GM19468 (cell line): ENCODE measurements at regions not wholly inside any gene's neighbourhood (a gene's known extent, or its start where the extent isn't known, plus 50 kb on each side); places are given as distances from the start of the nearest gene placed in this dataset.
"Not testable (repeated sequence)": the region's sequence is repeated elsewhere in the genome, so short reads cannot be mapped to it uniquely, and the experiment has no call there.

Experiments used
- ATAC-seq: cut with Tn5 transposase; IDR thresholded peaks from one replicate; pipeline ENCODE4 v1.9.1; 2021; ENCODE audit warnings: mild to moderate bottlenecking, moderate library complexity, moderate number of reproducible peaks; ENCODE audit not compliant: unreplicated experiment; ENCODE audit errors: extremely low read depth

GRCh38 chr1:181318022-181318857 lies 165.1 kb upstream of the CACNA1E start:
- no peak for ATAC-seq

- no peak for ATAC-seq
Measured at GRCh38 chr1:181318858-181319235, 164.5 kb upstream of the CACNA1E start.

- ATAC-seq = no peak
Measured at GRCh38 chr1:181319907-181320306, 163.4 kb upstream of the CACNA1E start.

GRCh38 chr1:181324797-181325616 lies 158.3 kb upstream of the CACNA1E start:
- no peak for ATAC-seq

GRCh38 chr1:181325765-181326164 lies 157.6 kb upstream of the CACNA1E start:
- not testable (repeated sequence) for ATAC-seq

GRCh38 chr1:181326348-181326747 lies 157.0 kb upstream of the CACNA1E start:
- ATAC-seq = no peak

- no peak for ATAC-seq
Measured at GRCh38 chr1:181327796-181328195, 155.5 kb upstream of the CACNA1E start.

- no peak for ATAC-seq
Measured at GRCh38 chr1:181334724-181335123, 148.6 kb upstream of the CACNA1E start.

- ATAC-seq = no peak
Measured at GRCh38 chr1:181335631-181336030, 147.7 kb upstream of the CACNA1E start.

- no peak for ATAC-seq
Measured at GRCh38 chr1:181341026-181341632, 142.2 kb upstream of the CACNA1E start.

GRCh38 chr1:181344091-181344490 lies 139.2 kb upstream of the CACNA1E start:
- ATAC-seq = no peak

GRCh38 chr1:181345146-181345545 lies 138.2 kb upstream of the CACNA1E start:
- no peak for ATAC-seq

GRCh38 chr1:181347495-181348390 lies 135.6 kb upstream of the CACNA1E start:
- no peak for ATAC-seq

GRCh38 chr1:181349512-181349911 lies 133.8 kb upstream of the CACNA1E start:
- ATAC-seq = no peak

GRCh38 chr1:181350131-181350530 lies 133.2 kb upstream of the CACNA1E start:
- no peak for ATAC-seq

- no peak for ATAC-seq
Measured at GRCh38 chr1:181351740-181352139, 131.6 kb upstream of the CACNA1E start.

- no peak for ATAC-seq
Measured at GRCh38 chr1:181352695-181353094, 130.6 kb upstream of the CACNA1E start.

GRCh38 chr1:181353526-181353925 lies 129.8 kb upstream of the CACNA1E start:
- no peak for ATAC-seq

GRCh38 chr1:181354865-181355264 lies 128.5 kb upstream of the CACNA1E start:
- no peak for ATAC-seq
